Lung microvascular endothelial cell (primary cell): ENCODE measurements at regions not wholly inside any gene's neighbourhood (a gene's known extent, or its start where the extent isn't known, plus 50 kb on each side); places are given as distances from the start of the nearest gene placed in this dataset.
"Not testable (repeated sequence)": the region's sequence is repeated elsewhere in the genome, so short reads cannot be mapped to it uniquely, and the experiment has no call there.

Source experiments
- DNase-seq, 2 donors: peaks; one replicate each; pipeline versions ENCODE4 v3.0.0 to v3.0.0-alpha.2; 2010; ENCODE audit warnings: low read depth in 2 of 2

DNA sequence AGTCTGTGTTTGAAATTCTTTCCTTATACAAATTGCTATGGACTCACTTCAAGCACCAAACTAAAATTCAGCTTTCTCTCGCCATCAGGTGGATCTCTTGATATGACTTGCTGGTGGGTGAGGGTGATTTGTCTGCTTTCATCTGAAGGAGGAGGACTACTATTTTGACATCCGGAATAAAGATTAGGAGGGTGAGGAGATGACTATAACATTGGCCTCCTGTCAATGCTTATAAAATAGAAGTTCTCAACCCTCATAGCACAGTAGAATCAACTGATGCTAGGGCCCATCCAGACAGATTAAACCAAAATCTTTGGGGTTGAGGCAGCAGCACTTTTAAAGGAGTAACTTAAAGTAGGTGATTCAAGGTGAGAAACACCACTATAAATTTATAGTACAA, 120.4 kb upstream of the DNAJC10 start:
- DNase-seq: no peak

- no peak for DNase-seq
These were observed 118.3 kb upstream of the DNAJC10 start for GRCh38 chr2:182597570-182598295.

DNA sequence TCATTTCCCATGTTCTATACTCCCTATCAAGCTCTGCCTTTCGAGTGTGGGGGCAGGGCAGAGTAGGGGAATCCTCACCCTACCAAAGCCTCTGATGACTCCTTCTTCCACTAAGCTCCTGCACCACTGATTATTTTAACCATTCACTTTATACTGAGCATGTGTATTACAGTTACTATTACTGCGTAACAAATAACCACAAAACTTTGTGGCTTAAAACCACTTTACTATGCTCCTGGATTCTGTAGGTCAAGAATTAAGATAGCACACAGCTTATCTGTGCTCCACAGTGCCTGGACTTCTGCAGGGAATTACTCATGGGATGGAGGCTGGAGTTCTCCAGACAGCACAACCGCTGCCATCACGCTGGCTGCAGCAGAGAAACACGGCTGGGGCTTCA, 117.4 kb upstream of the DNAJC10 start:
- no peak for DNase-seq

DNA sequence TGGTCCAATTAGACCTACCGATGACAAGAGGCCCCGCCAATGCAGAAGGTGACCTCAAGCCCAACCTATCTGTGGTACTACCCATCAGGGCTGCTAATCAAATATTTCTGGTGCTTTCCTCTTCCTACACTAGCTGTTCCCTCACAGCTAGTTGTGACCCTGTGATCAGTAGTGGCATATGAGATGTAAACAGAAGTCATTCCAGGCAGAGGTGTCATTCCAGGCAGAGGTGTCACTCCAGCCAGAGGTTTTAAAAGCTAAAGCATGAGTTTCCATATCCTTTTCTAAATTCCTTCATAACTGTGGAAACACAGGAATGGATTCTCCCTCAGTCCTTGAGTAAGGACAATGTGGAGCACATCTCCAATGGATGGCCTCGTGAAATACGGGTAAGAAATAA, 110.9 kb upstream of the DNAJC10 start:
- no peak for DNase-seq

DNA sequence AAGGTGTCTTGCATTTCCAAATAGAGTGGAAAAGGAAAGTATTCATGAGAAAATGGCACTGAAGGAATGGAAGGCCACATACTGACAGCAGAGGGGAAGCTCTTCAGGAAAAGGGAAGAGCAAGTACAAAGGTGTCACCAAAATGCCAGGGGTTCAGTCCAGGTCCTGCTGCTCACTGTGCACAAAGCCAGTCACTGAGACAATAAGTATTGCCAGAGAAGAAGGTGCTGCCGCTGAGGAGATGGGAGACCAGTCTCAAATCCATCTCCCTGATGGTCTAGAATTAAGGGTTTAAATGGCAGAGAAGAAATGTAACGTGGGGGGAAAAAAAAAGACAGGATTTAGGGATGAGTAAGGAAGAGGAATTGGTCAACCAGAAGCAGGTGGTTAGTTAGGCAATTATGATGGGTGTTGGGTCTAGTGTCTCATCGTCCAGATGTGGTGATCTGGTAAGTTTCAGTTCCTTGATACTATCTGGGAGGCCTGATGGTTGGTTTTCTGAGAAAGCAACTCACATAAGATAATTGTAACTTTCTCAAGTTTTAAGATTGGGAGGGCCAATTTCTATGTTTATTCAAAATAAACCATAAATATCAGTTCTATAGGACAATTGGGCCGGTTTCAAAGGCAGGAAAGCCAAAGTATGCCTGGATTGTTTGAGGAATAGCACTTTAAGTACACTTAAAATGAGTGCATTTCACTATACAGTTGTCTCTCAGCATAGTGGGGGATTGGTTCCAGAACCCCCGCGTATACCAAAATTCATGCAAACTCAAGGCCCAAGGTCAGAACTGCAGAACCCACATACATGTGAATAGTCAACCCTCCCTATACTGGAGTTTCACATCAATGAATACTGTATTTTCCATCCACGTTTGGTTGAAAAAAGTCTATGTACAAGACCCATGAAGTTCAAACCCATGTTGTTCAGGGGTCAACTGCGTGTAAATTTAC, 109.1 kb upstream of the DNAJC10 start:
- no peak for DNase-seq

DNA sequence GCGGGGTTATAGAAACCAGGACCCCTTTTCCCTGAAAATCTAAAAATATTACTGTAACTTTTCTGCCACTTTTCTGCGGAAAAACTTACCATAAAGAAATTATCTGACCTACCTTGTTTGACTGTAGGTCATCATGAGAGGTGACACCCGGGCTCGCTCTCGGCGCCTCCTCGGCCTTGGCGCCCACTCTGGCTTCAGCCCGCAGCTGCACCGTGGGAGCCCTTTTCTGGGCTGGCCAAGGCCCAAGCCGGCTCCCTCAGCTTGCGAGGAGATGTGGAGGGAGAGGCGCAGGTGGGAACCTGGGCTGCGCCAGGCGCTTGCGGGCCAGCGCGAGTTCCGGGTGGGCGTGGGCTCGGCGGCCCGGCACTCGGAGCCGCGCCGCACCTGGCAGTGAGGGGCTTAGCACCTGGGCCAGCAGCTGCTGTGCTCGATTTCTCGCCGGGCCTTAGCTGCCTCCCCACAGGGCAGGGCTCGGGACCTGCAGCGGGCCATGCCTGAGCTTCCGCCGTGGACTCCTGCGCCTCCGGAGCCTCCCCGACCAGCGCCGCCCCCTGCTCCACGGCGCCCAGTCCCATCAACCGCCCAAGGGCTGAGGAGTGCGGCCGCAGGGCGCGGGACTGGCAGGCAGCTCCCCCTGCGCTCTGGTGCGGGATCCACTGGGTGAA, 107.7 kb upstream of the DNAJC10 start:
- no peak for DNase-seq

- DNase-seq: not testable (repeated sequence)
These were observed 107.1 kb upstream of the DNAJC10 start for GRCh38 chr2:182609005-182609404.

GRCh38 chr2:182610231-182610630, 105.8 kb upstream of the DNAJC10 start:
- no peak for DNase-seq

DNA sequence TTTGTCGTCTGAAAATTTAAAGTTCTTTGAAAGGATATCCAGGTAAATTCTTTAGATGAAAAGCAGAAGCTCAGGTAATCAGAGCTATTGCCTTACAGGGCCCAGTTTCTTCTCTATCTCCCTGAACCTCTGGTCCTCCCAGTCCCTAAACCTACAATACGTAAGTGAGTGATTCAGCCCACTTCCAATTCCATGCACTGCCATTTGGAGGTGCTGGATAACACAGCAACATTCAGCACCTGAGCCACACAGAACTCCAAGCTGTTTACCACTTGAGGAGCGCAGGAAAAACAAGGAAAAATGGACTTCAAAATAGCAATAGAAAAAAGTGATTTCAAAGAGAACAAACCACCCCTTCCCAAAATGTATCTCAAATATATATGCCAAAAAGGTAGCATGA, 105.0 kb upstream of the DNAJC10 start:
- no peak for DNase-seq

DNA sequence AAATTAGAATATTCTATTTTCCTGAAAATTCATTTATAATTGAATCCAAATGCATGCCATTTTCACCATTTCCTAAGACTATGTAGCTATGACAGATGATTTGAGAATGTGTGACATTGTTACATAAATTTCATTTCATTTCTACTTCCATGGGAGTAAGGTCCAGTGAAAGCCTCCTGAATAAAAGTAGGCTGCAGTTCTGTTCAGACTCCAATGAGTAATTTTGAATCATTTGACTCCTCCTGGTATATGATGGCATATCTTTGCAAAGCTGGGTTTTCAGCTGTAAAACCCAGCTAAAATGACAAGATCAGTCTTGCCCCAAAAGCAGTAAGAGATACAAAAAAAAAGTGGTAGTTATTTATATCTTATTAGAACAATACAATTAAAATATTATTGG, 101.0 kb upstream of the DNAJC10 start:
- DNase-seq: no peak

DNA sequence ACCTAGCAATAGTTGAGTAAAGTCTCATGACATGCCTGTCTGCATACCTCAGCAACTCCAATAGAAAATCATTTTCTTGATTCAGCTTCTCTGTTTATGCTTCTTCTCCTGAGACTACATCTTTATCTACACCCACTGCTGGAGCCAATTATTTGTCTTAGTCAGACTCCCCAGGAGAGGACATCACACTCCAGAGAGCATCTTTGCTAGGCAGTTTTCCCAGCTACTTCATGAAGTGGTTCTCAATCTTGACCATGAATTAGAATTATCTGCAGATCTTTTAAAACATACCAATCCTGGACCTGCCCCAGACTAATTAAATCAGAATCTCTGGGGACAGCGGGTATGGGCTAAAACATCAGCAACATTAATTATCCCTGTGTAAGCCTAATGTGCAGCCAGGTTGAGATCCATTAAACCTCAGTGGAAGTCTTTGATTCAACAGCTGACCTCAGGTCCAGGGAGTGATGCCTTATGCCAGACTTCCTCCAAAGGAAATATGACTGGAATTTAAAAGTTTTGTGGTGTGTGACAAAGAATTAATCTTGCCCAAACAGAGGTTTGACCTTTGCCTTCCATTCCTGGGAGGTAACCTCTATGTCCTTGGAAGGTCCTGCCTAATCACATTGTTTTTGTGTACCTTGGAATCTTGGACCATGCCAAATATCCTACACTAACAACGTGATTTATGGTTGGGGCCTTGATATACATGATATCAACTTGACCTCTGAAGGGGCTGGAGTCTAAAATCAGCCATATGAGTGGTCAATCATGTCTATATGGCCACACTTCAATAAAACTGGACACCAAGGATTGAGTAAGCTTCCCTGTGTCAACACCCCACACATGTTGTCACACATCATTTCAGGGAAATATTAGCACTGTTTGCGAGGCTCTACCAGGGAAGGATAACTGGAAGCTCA, 99.3 kb upstream of the DNAJC10 start:
- peak; percentile 5 to 37 for DNase-seq

- DNase-seq: peak in 1 of 2 donors; percentile 17
These were observed 97.4 kb upstream of the DNAJC10 start for GRCh38 chr2:182618672-182619079.

GRCh38 chr2:182619276-182619675, 96.8 kb upstream of the DNAJC10 start:
- DNase-seq: no peak

GRCh38 chr2:182621191-182621590, 94.9 kb upstream of the DNAJC10 start:
- DNase-seq: no peak

GRCh38 chr2:182621810-182622209, 94.2 kb upstream of the DNAJC10 start:
- DNase-seq: no peak

GRCh38 chr2:182622231-182622630, 93.8 kb upstream of the DNAJC10 start:
- no peak for DNase-seq

DNA sequence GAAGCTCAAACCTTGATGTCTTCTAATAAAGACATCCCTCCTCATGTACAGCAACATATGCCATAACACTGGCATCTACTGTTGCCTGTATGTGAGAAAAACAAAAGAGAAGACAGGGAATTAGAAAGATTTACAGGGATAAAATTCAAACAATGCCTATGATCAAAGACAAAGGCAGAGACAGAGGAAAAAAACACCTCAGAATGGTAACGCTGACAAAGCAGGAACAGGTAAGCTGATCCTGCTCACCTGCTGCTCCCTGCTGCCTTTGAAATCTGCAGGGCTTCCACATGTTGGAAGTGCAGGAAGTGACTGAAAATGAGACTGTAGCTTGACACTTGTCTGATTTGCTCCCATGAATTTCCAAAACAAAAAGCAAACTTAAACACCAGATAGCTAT, 90.2 kb upstream of the DNAJC10 start:
- DNase-seq: no peak

DNA sequence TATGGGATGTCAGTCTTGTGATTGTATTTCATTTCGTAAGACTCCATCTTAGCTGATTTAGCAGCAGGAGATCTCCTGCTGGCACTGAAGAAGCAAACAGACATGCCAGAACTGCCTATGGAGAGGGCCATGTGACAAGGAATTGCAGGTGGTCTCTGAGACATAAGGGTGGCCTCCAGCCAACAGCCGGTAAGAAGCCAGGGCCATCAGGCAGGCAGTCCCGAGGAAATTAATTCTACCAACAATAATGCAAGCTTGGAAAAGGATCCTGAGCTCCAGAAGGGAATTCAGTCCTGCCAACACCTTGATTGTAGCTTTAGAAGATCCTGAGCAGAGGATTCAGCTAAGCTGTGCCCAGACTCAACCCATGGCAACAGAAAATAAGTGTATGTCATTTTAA, 87.1 kb upstream of the DNAJC10 start:
- DNase-seq: no peak

DNA sequence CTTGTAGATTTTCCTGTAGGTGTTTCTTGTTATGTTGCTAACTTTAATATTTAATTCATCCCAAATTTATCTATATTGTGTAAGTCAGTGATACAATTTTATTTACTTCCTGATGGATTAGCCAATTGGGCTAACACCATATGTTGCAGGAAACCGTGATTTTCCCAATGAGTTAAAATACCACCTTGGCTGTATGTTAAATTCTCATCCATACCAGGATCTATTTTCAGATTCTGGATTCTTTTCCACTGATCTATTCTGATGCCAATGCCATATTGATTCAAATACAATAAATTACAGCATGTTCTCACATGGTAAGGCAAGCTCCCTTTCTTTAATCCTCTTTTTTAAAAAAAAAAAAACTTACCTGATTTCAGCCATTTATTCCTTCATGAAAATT, 85.8 kb upstream of the DNAJC10 start:
- DNase-seq: no peak

GRCh38 chr2:182631299-182631698, 84.8 kb upstream of the DNAJC10 start:
- no peak for DNase-seq

GRCh38 chr2:182634386-182634785, 81.7 kb upstream of the DNAJC10 start:
- no peak for DNase-seq
